Endothelial cell (in vitro differentiated cells): ENCODE measurements at regions not wholly inside any gene's neighbourhood (a gene's known extent, or its start where the extent isn't known, plus 50 kb on each side); places are given as distances from the start of the nearest gene placed in this dataset.
"Not testable (repeated sequence)": the region's sequence is repeated elsewhere in the genome, so short reads cannot be mapped to it uniquely, and the experiment has no call there.

Experiments used
- DNase-seq: peaks from one replicate; pipeline ENCODE4 v3.0.0; 2021; ENCODE audit warnings: low spot score
- H3K27ac Mint-ChIP-seq: one replicate; pipeline ENCODE4 v1.8.0; 2021; ENCODE audit warnings: mixed read lengths, inconsistent platforms; ENCODE audit not compliant: unreplicated experiment
- H3K27me3 Mint-ChIP-seq: one replicate; pipeline ENCODE4 v1.8.0; 2021; ENCODE audit warnings: mild to moderate bottlenecking, moderate library complexity, mixed read lengths, inconsistent platforms; ENCODE audit not compliant: unreplicated experiment
- H3K36me3 Mint-ChIP-seq: one replicate; pipeline ENCODE4 v1.8.0; 2021; ENCODE audit warnings: mild to moderate bottlenecking, low read depth, mixed read lengths, inconsistent platforms; ENCODE audit not compliant: unreplicated experiment
- H3K4me1 Mint-ChIP-seq: one replicate; pipeline ENCODE4 v1.8.0; 2021; ENCODE audit warnings: mild to moderate bottlenecking, mixed read lengths, inconsistent platforms; ENCODE audit not compliant: unreplicated experiment
- H3K4me3 Mint-ChIP-seq: one replicate; pipeline ENCODE4 v1.8.0; 2021; ENCODE audit warnings: mild to moderate bottlenecking, mixed read lengths, inconsistent platforms; ENCODE audit not compliant: unreplicated experiment
- H3K9me3 Mint-ChIP-seq: one replicate; pipeline ENCODE4 v1.8.0; 2021; ENCODE audit warnings: mixed read lengths, inconsistent platforms; ENCODE audit not compliant: unreplicated experiment
- CTCF ChIP-seq: fragments of 200-600 bp; sonication (generic); IDR thresholded peaks from one replicate; pipeline ENCODE4 v1.5.0; 2021; ENCODE audit warnings: antibody characterized with exemption; ENCODE audit not compliant: unreplicated experiment

GRCh38 chr21:25531538-25532250 is 75.6 kb downstream of the MRPL39 start:
- not testable (repeated sequence) for H3K27ac Mint-ChIP-seq, H3K4me3 Mint-ChIP-seq, H3K36me3 Mint-ChIP-seq, DNase-seq, H3K27me3 Mint-ChIP-seq, H3K4me1 Mint-ChIP-seq, H3K9me3 Mint-ChIP-seq

GRCh38 chr21:25528515-25528914 is 78.8 kb downstream of the MRPL39 start:
- H3K36me3 Mint-ChIP-seq: no peaks in the 10 kb centered on the region
- TF ChIP-seq CTCF: no peak
- H3K27ac Mint-ChIP-seq: no peak overlapping the region

GRCh38 chr21:25518491-25518911 is 88.8 kb downstream of the MRPL39 start:
- Mint-ChIP-seq H3K27me3 (no peaks in the 10 kb centered on the region), H3K4me1 (peaks cover 3% of the 10 kb centered on the region), H3K27ac (no peak overlapping the region), H3K36me3 (no peaks in the 10 kb centered on the region), H3K9me3 (no peaks in the 10 kb centered on the region), H3K4me3 (no peak overlapping the region)
- no peak for TF ChIP-seq CTCF
- peak; percentile 9 for DNase-seq

More at GRCh38 chr21:25528515-25528914, 78.8 kb downstream of the MRPL39 start:
- H3K4me3 Mint-ChIP-seq: no peak overlapping the region
- no peaks in the 10 kb centered on the region for H3K9me3 Mint-ChIP-seq
- DNase-seq: no peak
- no peaks in the 10 kb centered on the region for H3K27me3 Mint-ChIP-seq
- H3K4me1 Mint-ChIP-seq: no peaks in the 10 kb centered on the region

GRCh38 chr21:25515484-25516405 is 91.5 kb downstream of the MRPL39 start:
- Mint-ChIP-seq H3K4me1 (peaks cover 3% of the 10 kb centered on the region), H3K36me3 (no peaks in the 10 kb centered on the region), H3K27me3 (no peaks in the 10 kb centered on the region), H3K27ac (no peak overlapping the region), H3K4me3 (no peak overlapping the region), H3K9me3 (no peaks in the 10 kb centered on the region)
- TF ChIP-seq CTCF: no peak
- DNase-seq: no peak

GRCh38 chr21:25513810-25514209 is 93.5 kb downstream of the MRPL39 start:
- no peak for DNase-seq
- TF ChIP-seq CTCF: no peak
- no peak overlapping the region for H3K4me3 Mint-ChIP-seq
- no peaks in the 10 kb centered on the region for H3K9me3 Mint-ChIP-seq
- no peaks in the 10 kb centered on the region for H3K27me3 Mint-ChIP-seq
- no peak overlapping the region for H3K27ac Mint-ChIP-seq
- H3K4me1 Mint-ChIP-seq: peaks cover 3% of the 10 kb centered on the region
- H3K36me3 Mint-ChIP-seq: no peaks in the 10 kb centered on the region
